ENCODE measurements at regions not wholly inside any gene's neighbourhood (a gene's known extent, or its start where the extent isn't known, plus 50 kb on each side); places are given as distances from the start of the nearest gene placed in this dataset.

DNA sequence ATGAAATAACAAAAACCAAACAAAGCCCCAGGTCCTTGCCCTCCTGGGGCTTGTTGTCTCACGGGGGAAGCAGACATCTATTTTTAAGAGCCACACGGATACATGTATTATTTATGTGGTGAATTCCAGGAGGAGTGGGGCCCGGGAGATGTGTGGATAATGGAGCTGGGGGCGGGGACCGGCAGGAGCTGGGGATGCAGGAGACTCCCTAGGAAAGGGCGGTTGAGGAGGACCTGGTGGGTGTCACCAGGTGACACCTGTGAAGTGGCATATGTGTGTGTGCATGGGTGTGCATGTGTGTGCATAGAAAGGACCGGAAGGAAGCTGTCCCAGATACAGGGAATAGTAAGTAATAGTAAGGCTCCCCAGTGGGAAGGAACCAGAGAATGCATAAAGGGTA is 148.9 kb downstream of the URI1 start:
- POLR2A ChIA-PET: no interaction called here
- 17% methylated on average over 7 of the region's 7 CpGs for WGBS (ENCODE audit: insufficient coverage, insufficient replicate concordance, low lambda C conversion rate, missing lambda C conversion rate)
- no TSS peak for BruUV-seq (replicated peaks)
- SMC1A ChIA-PET (ENCODE audit: uncharacterized antibody, unreplicated experiment): no interaction called here
- Histone ChIP-seq H3K4me1 (ENCODE audit: control insufficient read depth, insufficient read depth, low read length) (no peaks in the 10 kb centered on the region), H3K4me2 (ENCODE audit: control insufficient read depth, insufficient read depth) (no peak overlapping the region), H3K9me3 (replicated peaks; ENCODE audit: control insufficient read depth, insufficient read depth, low read length) (no peaks in the 10 kb centered on the region), H3K79me2 (ENCODE audit: control insufficient read depth, insufficient read depth, low read length) (no peaks in the 10 kb centered on the region), H3K36me3 (ENCODE audit: control insufficient read depth in 2 of 2, insufficient read depth in 2 of 2, low read length in 1 of 2) (no peaks in the 10 kb centered on the region), H3K9ac (ENCODE audit: control insufficient read depth, insufficient read depth, low read length) (no peak overlapping the region), H2AFZ (ENCODE audit: control insufficient read depth, low read depth, low read length) (no peak overlapping the region), H3K27me3 (replicated peaks in 1 of 2; ENCODE audit: control insufficient read depth in 2 of 2, insufficient read depth in 2 of 2, low read length in 1 of 2) (no peaks in the 10 kb centered on the region; a peak in 2 of 4 replicates), H3K27ac (ENCODE audit: control insufficient read depth, insufficient read depth) (no peak overlapping the region), H3K4me3 (no peak overlapping the region), H4K20me1 (ENCODE audit: control insufficient read depth, insufficient read depth) (no peaks in the 10 kb centered on the region)
- intact Hi-C loops (cut with micrococcal nuclease; ENCODE audit: unreplicated experiment): no loop called here
- TF ChIP-seq YY1 (IDR thresholded peaks at IDR 0.05; ENCODE audit: low read depth, low read length) (no peak), NKRF (conservative IDR thresholded peaks at IDR 0.05) (no peak), RAD21 (IDR thresholded peaks at IDR 0.05; ENCODE audit: insufficient read depth, low read depth, low read length) (no peak), TCF7 (IDR thresholded peaks at IDR 0.05; ENCODE audit: borderline replicate concordance) (no peak), TAF1 (IDR thresholded peaks at IDR 0.05; ENCODE audit: borderline replicate concordance, low read depth, low read length) (no peak), ASH2L (IDR thresholded peaks at IDR 0.05; ENCODE audit: borderline replicate concordance, low read depth) (no peak), STAT3 (IDR thresholded peaks at IDR 0.05; ENCODE audit: low read depth, low read length) (no peak), NR2C1 (IDR thresholded peaks at IDR 0.05) (no peak), SMC3 (IDR thresholded peaks at IDR 0.05; ENCODE audit: borderline replicate concordance, low read length) (no peak), ZSCAN29 (IDR thresholded peaks at IDR 0.05) (no peak), ZZZ3 (IDR thresholded peaks at IDR 0.05; ENCODE audit: control insufficient read depth, insufficient read length, low read depth) (no peak), CBX5 (IDR thresholded peaks at IDR 0.05; ENCODE audit: low read depth) (no peak), MTA2 (IDR thresholded peaks at IDR 0.05; ENCODE audit: low read depth) (no peak), ZNF384 (IDR thresholded peaks at IDR 0.05; ENCODE audit: borderline replicate concordance, low read depth, low read length) (no peak), CBX3 (IDR thresholded peaks at IDR 0.05; ENCODE audit: borderline replicate concordance, low read depth) (no peak), MYB (IDR thresholded peaks at IDR 0.05; ENCODE audit: borderline replicate concordance, low read depth, low read length) (no peak), ZNF622 (IDR thresholded peaks at IDR 0.05) (no peak)
- TF ChIP-seq, protein P1, sequence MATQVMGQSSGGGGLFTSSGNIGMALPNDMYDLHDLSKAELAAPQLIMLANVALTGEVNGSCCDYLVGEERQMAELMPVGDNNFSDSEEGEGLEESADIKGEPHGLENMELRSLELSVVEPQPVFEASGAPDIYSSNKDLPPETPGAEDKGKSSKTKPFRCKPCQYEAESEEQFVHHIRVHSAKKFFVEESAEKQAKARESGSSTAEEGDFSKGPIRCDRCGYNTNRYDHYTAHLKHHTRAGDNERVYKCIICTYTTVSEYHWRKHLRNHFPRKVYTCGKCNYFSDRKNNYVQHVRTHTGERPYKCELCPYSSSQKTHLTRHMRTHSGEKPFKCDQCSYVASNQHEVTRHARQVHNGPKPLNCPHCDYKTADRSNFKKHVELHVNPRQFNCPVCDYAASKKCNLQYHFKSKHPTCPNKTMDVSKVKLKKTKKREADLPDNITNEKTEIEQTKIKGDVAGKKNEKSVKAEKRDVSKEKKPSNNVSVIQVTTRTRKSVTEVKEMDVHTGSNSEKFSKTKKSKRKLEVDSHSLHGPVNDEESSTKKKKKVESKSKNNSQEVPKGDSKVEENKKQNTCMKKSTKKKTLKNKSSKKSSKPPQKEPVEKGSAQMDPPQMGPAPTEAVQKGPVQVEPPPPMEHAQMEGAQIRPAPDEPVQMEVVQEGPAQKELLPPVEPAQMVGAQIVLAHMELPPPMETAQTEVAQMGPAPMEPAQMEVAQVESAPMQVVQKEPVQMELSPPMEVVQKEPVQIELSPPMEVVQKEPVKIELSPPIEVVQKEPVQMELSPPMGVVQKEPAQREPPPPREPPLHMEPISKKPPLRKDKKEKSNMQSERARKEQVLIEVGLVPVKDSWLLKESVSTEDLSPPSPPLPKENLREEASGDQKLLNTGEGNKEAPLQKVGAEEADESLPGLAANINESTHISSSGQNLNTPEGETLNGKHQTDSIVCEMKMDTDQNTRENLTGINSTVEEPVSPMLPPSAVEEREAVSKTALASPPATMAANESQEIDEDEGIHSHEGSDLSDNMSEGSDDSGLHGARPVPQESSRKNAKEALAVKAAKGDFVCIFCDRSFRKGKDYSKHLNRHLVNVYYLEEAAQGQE (IDR thresholded peaks at IDR 0.05; ENCODE audit: low read depth, low read length): no peak
- TF ChIP-seq, protein P2, sequence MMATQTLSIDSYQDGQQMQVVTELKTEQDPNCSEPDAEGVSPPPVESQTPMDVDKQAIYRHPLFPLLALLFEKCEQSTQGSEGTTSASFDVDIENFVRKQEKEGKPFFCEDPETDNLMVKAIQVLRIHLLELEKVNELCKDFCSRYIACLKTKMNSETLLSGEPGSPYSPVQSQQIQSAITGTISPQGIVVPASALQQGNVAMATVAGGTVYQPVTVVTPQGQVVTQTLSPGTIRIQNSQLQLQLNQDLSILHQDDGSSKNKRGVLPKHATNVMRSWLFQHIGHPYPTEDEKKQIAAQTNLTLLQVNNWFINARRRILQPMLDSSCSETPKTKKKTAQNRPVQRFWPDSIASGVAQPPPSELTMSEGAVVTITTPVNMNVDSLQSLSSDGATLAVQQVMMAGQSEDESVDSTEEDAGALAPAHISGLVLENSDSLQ (IDR thresholded peaks at IDR 0.05): no peak
- TF ChIP-seq, protein P3, sequence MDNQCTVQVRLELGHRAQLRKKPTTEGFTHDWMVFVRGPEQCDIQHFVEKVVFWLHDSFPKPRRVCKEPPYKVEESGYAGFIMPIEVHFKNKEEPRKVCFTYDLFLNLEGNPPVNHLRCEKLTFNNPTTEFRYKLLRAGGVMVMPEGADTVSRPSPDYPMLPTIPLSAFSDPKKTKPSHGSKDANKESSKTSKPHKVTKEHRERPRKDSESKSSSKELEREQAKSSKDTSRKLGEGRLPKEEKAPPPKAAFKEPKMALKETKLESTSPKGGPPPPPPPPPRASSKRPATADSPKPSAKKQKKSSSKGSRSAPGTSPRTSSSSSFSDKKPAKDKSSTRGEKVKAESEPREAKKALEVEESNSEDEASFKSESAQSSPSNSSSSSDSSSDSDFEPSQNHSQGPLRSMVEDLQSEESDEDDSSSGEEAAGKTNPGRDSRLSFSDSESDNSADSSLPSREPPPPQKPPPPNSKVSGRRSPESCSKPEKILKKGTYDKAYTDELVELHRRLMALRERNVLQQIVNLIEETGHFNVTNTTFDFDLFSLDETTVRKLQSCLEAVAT (IDR thresholded peaks at IDR 0.05): no peak
- CTCF ChIA-PET: no interaction called here
- DNase-seq (ENCODE audit: low read depth, low spot score) (no peak), ATAC-seq (no peak), FAIRE-seq (no peak)
- RAD21 ChIA-PET (ENCODE audit: unreplicated experiment): no interaction called here
- in situ Hi-C loops (cut with MboI): no loop called here
